ACC112 (cell line): ENCODE measurements at regions not wholly inside any gene's neighbourhood (a gene's known extent, or its start where the extent isn't known, plus 50 kb on each side); places are given as distances from the start of the nearest gene placed in this dataset.

Experiments used
- H2AFZ ChIP-seq: fragments of 200-600 bp; sonication (generic); one replicate; pipeline ENCODE4 v1.6.0; 2017; ENCODE audit warnings: antibody characterized with exemption, low read length; ENCODE audit not compliant: unreplicated experiment
- H3K27ac ChIP-seq: fragments of 200-600 bp; sonication (generic); 2 replicates; pipeline ENCODE4 v1.5.1; 2014; ENCODE audit warnings: low read depth, mild to moderate bottlenecking, antibody characterized with exemption, low read length, moderate library complexity
- H3K27me3 ChIP-seq: fragments of 200-600 bp; sonication (generic); 2 replicates; pipeline ENCODE4 v1.6.1; 2014; ENCODE audit warnings: mild to moderate bottlenecking, antibody characterized with exemption, low read length, moderate library complexity, mixed read lengths; ENCODE audit not compliant: insufficient read depth
- H3K36me3 ChIP-seq: fragments of 200-600 bp; sonication (generic); 2 replicates; pipeline ENCODE4 v1.6.1; 2016; ENCODE audit warnings: mild to moderate bottlenecking, antibody characterized with exemption, low read length, moderate library complexity, mixed read lengths; ENCODE audit not compliant: insufficient read depth
- H3K4me1 ChIP-seq: fragments of 200-600 bp; sonication (generic); one replicate; pipeline ENCODE4 v1.6.1; 2016; ENCODE audit warnings: low read length, mixed read lengths; ENCODE audit not compliant: insufficient read depth, unreplicated experiment, control insufficient read depth
- H3K4me3 ChIP-seq: fragments of 200-600 bp; sonication (generic); 2 replicates; pipeline ENCODE4 v1.5.1; 2014; ENCODE audit warnings: mild to moderate bottlenecking, low read depth, low read length
- H3K79me2 ChIP-seq: fragments of 200-600 bp; sonication (generic); one replicate; pipeline ENCODE4 v1.6.0; 2016; ENCODE audit warnings: low read length; ENCODE audit not compliant: control insufficient read depth, unreplicated experiment, insufficient read depth

- no peak overlapping the region for H3K27ac ChIP-seq
- H3K4me1 ChIP-seq, result no peaks in the 10 kb centered on the region
- no peak overlapping the region for H2AFZ ChIP-seq
These were observed 94.9 kb downstream of the MAB21L3 start for GRCh38 chr1:116205941-116206679.

DNA sequence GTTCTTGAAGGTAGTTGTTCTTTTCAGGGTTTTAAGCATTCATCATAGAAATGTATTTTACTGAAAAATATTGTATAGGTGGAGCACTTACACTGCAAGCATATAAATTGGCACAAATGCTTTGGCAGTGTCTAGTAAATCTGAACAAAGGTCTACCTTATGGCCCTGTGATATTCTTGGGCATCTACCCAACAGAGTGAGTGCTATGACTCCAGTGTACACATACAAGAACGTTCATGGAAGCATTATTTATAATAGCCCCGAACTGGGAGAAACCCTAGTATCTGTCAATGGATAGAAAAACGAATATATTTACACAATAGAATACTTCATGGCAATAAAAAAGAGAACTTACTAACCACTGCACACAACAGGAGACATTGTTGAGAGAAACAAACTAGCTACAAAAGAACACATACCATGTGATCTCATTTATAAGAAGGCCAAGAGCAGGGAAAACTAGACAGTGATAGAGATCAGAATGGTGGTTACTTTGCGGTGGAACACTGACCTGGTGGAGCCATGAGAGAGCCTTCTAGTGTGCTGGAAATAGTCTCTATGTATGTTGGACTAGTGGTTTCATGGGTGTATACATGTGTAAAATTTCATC lies 96.0 kb downstream of the MAB21L3 start:
- no peak overlapping the region for H3K4me3 ChIP-seq

More at GRCh38 chr1:116205941-116206679, 94.9 kb downstream of the MAB21L3 start:
- no peak overlapping the region for H3K4me3 ChIP-seq
- no peaks in the 10 kb centered on the region for H3K79me2 ChIP-seq
- H3K27me3 ChIP-seq, result peaks cover 91% of the 10 kb centered on the region
- no peaks in the 10 kb centered on the region for H3K36me3 ChIP-seq

DNA sequence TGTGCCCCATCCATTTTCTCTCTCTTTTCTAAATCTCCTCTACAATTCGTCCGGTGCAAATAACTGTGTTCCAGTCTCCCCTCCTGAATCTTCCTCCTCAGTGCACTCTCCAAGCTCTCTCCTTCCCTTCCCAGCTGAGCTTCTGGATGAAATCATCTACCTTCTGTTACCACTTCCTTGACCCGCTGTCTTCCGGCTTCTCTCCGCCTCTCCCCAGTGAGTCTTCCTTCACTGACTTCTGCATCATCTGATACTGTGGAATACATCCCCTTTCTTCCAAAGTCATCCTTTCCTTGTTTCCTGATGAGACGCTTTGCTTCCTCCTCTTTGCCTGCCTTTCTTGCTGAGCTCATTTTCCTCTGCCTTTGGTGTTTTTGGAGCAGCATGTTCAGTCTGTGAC lies 96.9 kb downstream of the MAB21L3 start:
- Histone ChIP-seq H3K79me2 (no peaks in the 10 kb centered on the region), H3K27me3 (peaks cover 87% of the 10 kb centered on the region), H2AFZ (no peak overlapping the region), H3K36me3 (no peaks in the 10 kb centered on the region), H3K4me3 (no peak overlapping the region), H3K4me1 (no peaks in the 10 kb centered on the region), H3K27ac (no peak overlapping the region)

More for the DNA sequence above, 96.0 kb downstream of the MAB21L3 start:
- Histone ChIP-seq H3K4me1 (no peaks in the 10 kb centered on the region), H3K27me3 (peaks cover 90% of the 10 kb centered on the region), H3K36me3 (no peaks in the 10 kb centered on the region), H3K27ac (no peak overlapping the region), H2AFZ (no peak overlapping the region), H3K79me2 (no peaks in the 10 kb centered on the region)

DNA sequence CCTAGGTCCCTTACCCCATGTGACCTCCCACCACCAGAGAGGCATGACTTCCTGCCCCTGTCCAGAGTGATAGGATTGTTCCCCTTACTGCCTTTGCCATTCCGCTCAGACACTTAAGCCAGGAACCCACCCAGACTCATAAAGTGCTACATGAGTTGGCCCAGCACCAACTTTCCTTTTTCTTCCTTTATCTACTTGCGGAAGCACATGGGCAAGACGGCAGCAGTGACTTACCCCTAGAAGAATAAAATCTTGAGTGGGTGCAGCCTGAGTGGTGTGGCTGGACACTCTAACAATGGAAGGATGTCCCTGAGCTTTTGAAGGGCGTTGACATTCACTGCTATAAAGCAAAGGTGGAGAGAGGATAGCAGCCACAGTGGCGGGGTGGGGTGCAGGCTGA lies 100.1 kb downstream of the MAB21L3 start:
- Histone ChIP-seq H3K27me3 (peaks cover 60% of the 10 kb centered on the region), H3K79me2 (no peaks in the 10 kb centered on the region), H3K27ac (no peak overlapping the region), H3K4me1 (no peaks in the 10 kb centered on the region), H3K4me3 (no peak overlapping the region), H3K36me3 (no peaks in the 10 kb centered on the region), H2AFZ (no peak overlapping the region)

DNA sequence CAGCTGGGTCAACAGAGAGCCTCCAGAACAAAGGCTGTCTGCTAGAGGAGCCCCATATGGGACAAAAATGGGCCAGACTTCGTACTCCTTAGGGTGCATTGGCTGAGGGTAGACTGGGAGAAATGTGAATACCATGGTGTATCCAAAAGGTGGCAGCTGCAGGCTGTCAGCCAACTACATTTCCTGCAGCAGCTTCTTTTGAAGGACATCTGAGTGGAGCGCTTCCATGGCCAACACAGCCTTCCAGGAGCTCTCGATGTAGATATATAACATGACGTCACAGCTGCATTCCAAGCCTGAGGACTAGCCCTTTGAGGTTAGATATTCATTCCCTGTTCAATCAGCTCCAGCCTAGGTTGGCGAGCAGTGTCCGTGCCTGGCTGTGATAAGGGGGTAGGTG lies 107.7 kb downstream of the MAB21L3 start:
- Histone ChIP-seq H3K4me3 (no peak overlapping the region), H2AFZ (no peak overlapping the region), H3K36me3 (no peaks in the 10 kb centered on the region), H3K27ac (no peak overlapping the region), H3K79me2 (no peaks in the 10 kb centered on the region), H3K27me3 (peaks cover 64% of the 10 kb centered on the region), H3K4me1 (no peaks in the 10 kb centered on the region)

- Histone ChIP-seq H3K79me2 (no peaks in the 10 kb centered on the region), H3K27me3 (peaks cover 73% of the 10 kb centered on the region), H2AFZ (no peak overlapping the region)
These were observed 108.6 kb downstream of the MAB21L3 start for GRCh38 chr1:116219651-116220434.

GRCh38 chr1:116224111-116224510 lies 112.9 kb downstream of the MAB21L3 start:
- no peak overlapping the region for H2AFZ ChIP-seq
- H3K36me3 ChIP-seq, result no peaks in the 10 kb centered on the region
- peaks cover 88% of the 10 kb centered on the region for H3K27me3 ChIP-seq
- no peak overlapping the region for H3K27ac ChIP-seq
- H3K79me2 ChIP-seq, result no peaks in the 10 kb centered on the region
- no peaks in the 10 kb centered on the region for H3K4me1 ChIP-seq
- no peak overlapping the region for H3K4me3 ChIP-seq

More at GRCh38 chr1:116219651-116220434, 108.6 kb downstream of the MAB21L3 start:
- no peaks in the 10 kb centered on the region for H3K4me1 ChIP-seq
- H3K4me3 ChIP-seq, result no peak overlapping the region
- H3K36me3 ChIP-seq, result no peaks in the 10 kb centered on the region
- H3K27ac ChIP-seq, result no peak overlapping the region

DNA sequence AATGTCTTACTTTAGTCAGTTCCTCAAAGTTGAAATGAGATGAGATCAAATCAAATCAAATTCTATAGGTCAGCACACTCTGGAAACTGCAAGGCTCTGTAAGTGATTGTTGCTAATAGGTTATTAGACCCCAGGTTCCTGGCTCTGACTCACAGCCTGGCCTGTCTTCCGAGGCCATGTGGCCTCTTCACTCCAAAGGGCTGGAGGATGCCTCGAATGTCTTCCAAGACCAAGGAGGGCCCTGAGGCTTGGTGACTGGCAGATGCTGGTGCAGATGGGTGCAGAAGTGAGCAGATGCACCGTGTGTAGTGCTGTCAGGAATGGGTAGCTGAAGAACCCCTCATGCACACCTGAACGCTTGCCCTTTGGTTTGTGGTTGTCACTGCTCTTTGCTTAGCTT lies 113.4 kb downstream of the MAB21L3 start:
- H3K27ac ChIP-seq, result no peak overlapping the region
- no peaks in the 10 kb centered on the region for H3K79me2 ChIP-seq
- H3K4me3 ChIP-seq, result no peak overlapping the region
- H3K4me1 ChIP-seq, result no peaks in the 10 kb centered on the region
- H3K36me3 ChIP-seq, result no peaks in the 10 kb centered on the region
- H2AFZ ChIP-seq, result no peak overlapping the region
- peaks cover 84% of the 10 kb centered on the region for H3K27me3 ChIP-seq

DNA sequence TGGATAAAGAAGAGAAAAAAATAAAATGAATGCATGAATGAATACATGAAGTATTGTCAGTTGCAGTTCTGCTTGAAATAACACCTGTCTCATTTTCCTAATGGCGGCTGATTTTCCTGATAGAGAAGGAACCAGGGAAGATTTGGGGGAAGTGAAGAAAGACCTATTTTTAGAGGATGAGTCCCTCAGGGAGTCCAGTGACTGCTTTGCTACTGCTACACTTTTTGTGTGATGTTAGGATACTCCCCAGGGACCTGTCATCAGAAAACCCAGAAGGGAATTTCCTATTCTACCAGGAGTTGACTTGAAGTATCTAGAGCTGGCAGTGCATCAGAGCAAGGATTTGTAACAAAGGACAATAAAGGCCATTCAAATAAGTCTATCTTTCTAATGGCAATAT lies 114.8 kb downstream of the MAB21L3 start:
- no peak overlapping the region for H2AFZ ChIP-seq
- H3K4me1 ChIP-seq, result no peaks in the 10 kb centered on the region
- no peaks in the 10 kb centered on the region for H3K79me2 ChIP-seq
- H3K27ac ChIP-seq, result no peak overlapping the region
- H3K27me3 ChIP-seq, result peaks cover 85% of the 10 kb centered on the region
- no peak overlapping the region for H3K4me3 ChIP-seq
- H3K36me3 ChIP-seq, result no peaks in the 10 kb centered on the region

DNA sequence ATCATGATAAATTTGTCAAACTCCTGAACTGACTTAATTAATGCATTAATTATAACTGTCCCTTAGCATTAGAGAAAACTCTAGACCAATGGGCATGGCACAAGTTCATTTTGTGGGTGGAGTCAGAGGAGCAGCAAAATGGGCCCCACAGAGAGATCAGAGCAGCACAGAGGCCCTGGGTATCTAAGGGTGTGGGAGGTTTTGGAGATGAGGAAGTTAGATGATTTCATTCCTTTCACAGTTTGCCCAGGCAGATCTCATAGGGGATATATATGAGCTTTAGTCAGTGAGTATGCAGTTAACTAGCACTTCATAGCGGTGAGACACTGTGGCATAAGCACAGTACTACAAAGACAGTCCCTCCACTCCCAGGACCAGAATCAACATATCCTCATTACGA lies 117.3 kb downstream of the MAB21L3 start:
- Histone ChIP-seq H3K4me1 (no peaks in the 10 kb centered on the region), H3K27ac (no peak overlapping the region), H3K4me3 (no peak overlapping the region), H3K27me3 (peaks cover 76% of the 10 kb centered on the region), H2AFZ (no peak overlapping the region), H3K36me3 (no peaks in the 10 kb centered on the region), H3K79me2 (no peaks in the 10 kb centered on the region)
